ENCODE measurements at regions not wholly inside any gene's neighbourhood (a gene's known extent, or its start where the extent isn't known, plus 50 kb on each side); places are given as distances from the start of the nearest gene placed in this dataset.

DNA sequence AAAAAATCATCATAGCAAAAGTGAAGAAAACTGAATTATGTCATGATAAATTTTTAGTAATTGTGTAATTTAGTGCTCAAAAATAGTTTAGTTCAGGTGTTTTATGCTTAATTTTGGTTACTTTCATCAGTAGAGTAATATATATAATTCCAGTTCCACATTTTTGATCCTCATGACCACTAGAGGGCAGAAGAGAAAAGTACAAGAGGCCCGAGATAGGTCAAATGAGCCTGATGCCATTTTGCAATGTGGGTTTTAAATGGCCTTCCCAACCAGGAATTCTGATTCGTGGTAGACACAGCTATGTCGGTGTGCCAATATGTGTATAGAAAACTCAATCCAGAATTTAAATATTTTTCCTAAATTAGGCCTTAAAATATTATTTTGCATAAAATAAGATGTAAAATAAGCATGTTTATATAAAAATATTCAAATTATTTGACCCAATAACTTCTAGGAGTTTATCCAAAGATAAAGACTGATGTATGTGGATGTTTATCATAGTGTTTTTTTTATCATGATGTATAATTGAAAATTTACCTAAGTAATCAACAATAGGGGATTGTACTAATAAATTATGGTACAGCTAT is 159.7 kb upstream of the RPS6KA2 start (continued):
- TF ChIP-seq, protein P1, sequence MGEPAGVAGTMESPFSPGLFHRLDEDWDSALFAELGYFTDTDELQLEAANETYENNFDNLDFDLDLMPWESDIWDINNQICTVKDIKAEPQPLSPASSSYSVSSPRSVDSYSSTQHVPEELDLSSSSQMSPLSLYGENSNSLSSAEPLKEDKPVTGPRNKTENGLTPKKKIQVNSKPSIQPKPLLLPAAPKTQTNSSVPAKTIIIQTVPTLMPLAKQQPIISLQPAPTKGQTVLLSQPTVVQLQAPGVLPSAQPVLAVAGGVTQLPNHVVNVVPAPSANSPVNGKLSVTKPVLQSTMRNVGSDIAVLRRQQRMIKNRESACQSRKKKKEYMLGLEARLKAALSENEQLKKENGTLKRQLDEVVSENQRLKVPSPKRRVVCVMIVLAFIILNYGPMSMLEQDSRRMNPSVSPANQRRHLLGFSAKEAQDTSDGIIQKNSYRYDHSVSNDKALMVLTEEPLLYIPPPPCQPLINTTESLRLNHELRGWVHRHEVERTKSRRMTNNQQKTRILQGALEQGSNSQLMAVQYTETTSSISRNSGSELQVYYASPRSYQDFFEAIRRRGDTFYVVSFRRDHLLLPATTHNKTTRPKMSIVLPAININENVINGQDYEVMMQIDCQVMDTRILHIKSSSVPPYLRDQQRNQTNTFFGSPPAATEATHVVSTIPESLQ (CRISPR knock-in tag; conservative IDR thresholded peaks at IDR 0.05) = no peak
- TF ChIP-seq GLI4 (CRISPR knock-in tag; IDR thresholded peaks at IDR 0.05; ENCODE audit: borderline replicate concordance) = no peak
- TF ChIP-seq FIP1L1 (IDR thresholded peaks at IDR 0.05; ENCODE audit: borderline replicate concordance, insufficient read depth, low read depth, low read length) = no peak

DNA sequence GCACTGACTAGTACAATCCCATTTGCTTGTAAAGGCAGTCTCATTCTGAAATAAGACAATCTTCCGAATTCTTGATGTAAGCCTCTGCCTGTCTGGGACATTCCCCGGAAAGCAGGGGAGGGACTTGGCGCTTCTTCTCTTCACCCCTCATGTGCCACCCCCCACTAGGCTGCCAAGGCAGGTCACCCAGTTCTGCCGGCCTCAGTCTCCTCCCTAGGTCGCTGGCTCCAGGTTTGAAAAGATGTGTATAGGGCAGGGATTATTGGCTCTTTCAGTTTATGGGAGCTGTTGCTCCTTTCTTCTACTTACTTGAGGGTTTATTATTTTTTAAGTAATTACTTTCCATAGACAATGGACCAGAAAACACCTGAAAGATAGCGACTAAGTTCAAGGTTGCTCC is 158.1 kb upstream of the RPS6KA2 start:
- intact Hi-C loops (cut with micrococcal nuclease; ENCODE audit: unreplicated experiment) (no loop called here), in situ Hi-C loops (cut with HindIII; ENCODE audit: extremely low pct_ligation_motif_present, low pct_unique_long_range_greater_than_20kb) (no loop called here)
- Histone ChIP-seq H3K4me3 (replicated peaks in 1 of 3; ENCODE audit: insufficient read depth in 1 of 3, low read depth in 2 of 3, low read length in 3 of 3) (no peak overlapping the region), H3K27me3 (ENCODE audit: control insufficient read depth in 1 of 2, insufficient read depth in 2 of 2, low read length in 2 of 2) (peaks cover 0 to 3% of the 10 kb centered on the region in 2 experiments; a peak in 1 of 5 replicates), H4K20me1 (ENCODE audit: insufficient read depth, low read length) (no peaks in the 10 kb centered on the region), H3K9me3 (ENCODE audit: low read length) (no peaks in the 10 kb centered on the region), H3K4me2 (ENCODE audit: low read depth, low read length) (no peak overlapping the region), H3K79me2 (ENCODE audit: insufficient read depth, low read length) (no peaks in the 10 kb centered on the region), H3K27ac (ENCODE audit: extremely low read length, insufficient read depth, low read length) (no peak overlapping the region), H3K4me1 (ENCODE audit: insufficient read depth, low read length) (no peaks in the 10 kb centered on the region), H2AFZ (ENCODE audit: low read length) (no peak overlapping the region), H3K36me3 (replicated peaks in 1 of 2; ENCODE audit: control insufficient read depth in 1 of 2, insufficient read depth in 2 of 2, low read length in 2 of 2) (no peaks in the 10 kb centered on the region), H3K9ac (ENCODE audit: insufficient read depth, low read depth, low read length) (no peak overlapping the region)
- ATAC-seq = no peak
- 72% methylated on average over 6 of the region's 6 CpGs for WGBS (ENCODE audit: low lambda C conversion rate)
- POLR2A ChIA-PET = no interaction called here
- no TSS peak for BruUV-seq (replicated peaks)
- DNase-seq (ENCODE audit: low spot score) = no peak
- CTCF ChIA-PET (ENCODE audit: low intra/inter-chr PET ratio, low total read pairs) = no interaction called here
- FAIRE-seq = no peak
- TF ChIP-seq, protein P2, sequence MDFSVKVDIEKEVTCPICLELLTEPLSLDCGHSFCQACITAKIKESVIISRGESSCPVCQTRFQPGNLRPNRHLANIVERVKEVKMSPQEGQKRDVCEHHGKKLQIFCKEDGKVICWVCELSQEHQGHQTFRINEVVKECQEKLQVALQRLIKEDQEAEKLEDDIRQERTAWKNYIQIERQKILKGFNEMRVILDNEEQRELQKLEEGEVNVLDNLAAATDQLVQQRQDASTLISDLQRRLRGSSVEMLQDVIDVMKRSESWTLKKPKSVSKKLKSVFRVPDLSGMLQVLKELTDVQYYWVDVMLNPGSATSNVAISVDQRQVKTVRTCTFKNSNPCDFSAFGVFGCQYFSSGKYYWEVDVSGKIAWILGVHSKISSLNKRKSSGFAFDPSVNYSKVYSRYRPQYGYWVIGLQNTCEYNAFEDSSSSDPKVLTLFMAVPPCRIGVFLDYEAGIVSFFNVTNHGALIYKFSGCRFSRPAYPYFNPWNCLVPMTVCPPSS (IDR thresholded peaks at IDR 0.05) = no peak
- TF ChIP-seq, protein P3, sequence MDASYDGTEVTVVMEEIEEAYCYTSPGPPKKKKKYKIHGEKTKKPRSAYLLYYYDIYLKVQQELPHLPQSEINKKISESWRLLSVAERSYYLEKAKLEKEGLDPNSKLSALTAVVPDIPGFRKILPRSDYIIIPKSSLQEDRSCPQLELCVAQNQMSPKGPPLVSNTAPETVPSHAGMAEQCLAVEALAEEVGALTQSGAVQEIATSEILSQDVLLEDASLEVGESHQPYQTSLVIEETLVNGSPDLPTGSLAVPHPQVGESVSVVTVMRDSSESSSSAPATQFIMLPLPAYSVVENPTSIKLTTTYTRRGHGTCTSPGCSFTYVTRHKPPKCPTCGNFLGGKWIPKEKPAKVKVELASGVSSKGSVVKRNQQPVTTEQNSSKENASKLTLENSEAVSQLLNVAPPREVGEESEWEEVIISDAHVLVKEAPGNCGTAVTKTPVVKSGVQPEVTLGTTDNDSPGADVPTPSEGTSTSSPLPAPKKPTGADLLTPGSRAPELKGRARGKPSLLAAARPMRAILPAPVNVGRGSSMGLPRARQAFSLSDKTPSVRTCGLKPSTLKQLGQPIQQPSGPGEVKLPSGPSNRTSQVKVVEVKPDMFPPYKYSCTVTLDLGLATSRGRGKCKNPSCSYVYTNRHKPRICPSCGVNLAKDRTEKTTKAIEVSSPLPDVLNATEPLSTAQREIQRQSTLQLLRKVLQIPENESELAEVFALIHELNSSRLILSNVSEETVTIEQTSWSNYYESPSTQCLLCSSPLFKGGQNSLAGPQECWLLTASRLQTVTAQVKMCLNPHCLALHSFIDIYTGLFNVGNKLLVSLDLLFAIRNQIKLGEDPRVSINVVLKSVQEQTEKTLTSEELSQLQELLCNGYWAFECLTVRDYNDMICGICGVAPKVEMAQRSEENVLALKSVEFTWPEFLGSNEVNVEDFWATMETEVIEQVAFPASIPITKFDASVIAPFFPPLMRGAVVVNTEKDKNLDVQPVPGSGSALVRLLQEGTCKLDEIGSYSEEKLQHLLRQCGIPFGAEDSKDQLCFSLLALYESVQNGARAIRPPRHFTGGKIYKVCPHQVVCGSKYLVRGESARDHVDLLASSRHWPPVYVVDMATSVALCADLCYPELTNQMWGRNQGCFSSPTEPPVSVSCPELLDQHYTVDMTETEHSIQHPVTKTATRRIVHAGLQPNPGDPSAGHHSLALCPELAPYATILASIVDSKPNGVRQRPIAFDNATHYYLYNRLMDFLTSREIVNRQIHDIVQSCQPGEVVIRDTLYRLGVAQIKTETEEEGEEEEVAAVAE (CRISPR knock-in tag; IDR thresholded peaks at IDR 0.05; ENCODE audit: borderline replicate concordance) = no peak
- TF ChIP-seq STAT5B (CRISPR knock-in tag; IDR thresholded peaks at IDR 0.05) = no peak
- TF ChIP-seq CREM (IDR thresholded peaks at IDR 0.05) = no peak
- TF ChIP-seq CREM (CRISPR knock-in tag; IDR thresholded peaks at IDR 0.05) = no peak
- no peak for TF ChIP-seq ZNF572 (CRISPR knock-in tag; IDR thresholded peaks at IDR 0.05)
- TF ChIP-seq SMARCE1 (IDR thresholded peaks at IDR 0.05; ENCODE audit: borderline replicate concordance) = no peak
- TF ChIP-seq ZNF790 (CRISPR knock-in tag; IDR thresholded peaks at IDR 0.05; ENCODE audit: borderline replicate concordance) = no peak
- TF ChIP-seq U2AF1 (optimal IDR thresholded peaks at IDR 0.05; ENCODE audit: low read depth, low read length) = no peak
- no peak for TF ChIP-seq RBFOX2 (IDR thresholded peaks at IDR 0.05; ENCODE audit: low read depth, low read length)
- TF ChIP-seq, protein P4, sequence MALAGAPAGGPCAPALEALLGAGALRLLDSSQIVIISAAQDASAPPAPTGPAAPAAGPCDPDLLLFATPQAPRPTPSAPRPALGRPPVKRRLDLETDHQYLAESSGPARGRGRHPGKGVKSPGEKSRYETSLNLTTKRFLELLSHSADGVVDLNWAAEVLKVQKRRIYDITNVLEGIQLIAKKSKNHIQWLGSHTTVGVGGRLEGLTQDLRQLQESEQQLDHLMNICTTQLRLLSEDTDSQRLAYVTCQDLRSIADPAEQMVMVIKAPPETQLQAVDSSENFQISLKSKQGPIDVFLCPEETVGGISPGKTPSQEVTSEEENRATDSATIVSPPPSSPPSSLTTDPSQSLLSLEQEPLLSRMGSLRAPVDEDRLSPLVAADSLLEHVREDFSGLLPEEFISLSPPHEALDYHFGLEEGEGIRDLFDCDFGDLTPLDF (CRISPR knock-in tag; IDR thresholded peaks at IDR 0.05) = no peak

Measured in HepG2 (cell line).